K562 (cell line): ENCODE measurements at regions not wholly inside any gene's neighbourhood (a gene's known extent, or its start where the extent isn't known, plus 50 kb on each side); places are given as distances from the start of the nearest gene placed in this dataset.

Source experiments
- CAMTA2 ChIP-seq: fragments of 250-450 bp; sonication (Bioruptor Pico); conservative IDR thresholded peaks from 2 replicates; pipeline ENCODE4 v1.5.1; 2022
- CEBPB ChIP-seq: fragments of 450-650 bp; IDR thresholded peaks from 2 replicates; pipeline ENCODE4 v1.6.1; 2016; ENCODE audit warnings: missing genetic modification characterization, missing compliant biosample characterization
- HNRNPLL ChIP-seq: fragments of 200-400 bp; formaldehyde crosslinking; IDR thresholded peaks from 2 replicates; pipeline ENCODE4 v1.6.1; 2017; ENCODE audit warnings: low read length, low read depth, mild to moderate bottlenecking; ENCODE audit not compliant: poor library complexity, severe bottlenecking
- HNRNPUL1 ChIP-seq: fragments of 200-400 bp; formaldehyde crosslinking; IDR thresholded peaks from 2 replicates; pipeline ENCODE4 v1.6.1; 2017; ENCODE audit warnings: low read length
- MTA1 ChIP-seq: fragments of 450-650 bp; IDR thresholded peaks from 2 replicates; pipeline ENCODE4 v1.6.1; 2017; ENCODE audit warnings: borderline replicate concordance
- SRF ChIP-seq, 2 experiments: fragments of 250-450, 450-650 bp in 1 of 2; sonication (Bioruptor Pico) in 1 of 2; sonication (generic) in 1 of 2; formaldehyde crosslinking; IDR thresholded peaks; 2 replicates each; pipeline versions ENCODE4 v1.5.0 to v1.5.1; 2020 to 2022; ENCODE audit warnings: mild to moderate bottlenecking in 1 of 2, missing genetic modification reagents in 1 of 2
- TAF7 ChIP-seq: fragments of 450-650 bp; IDR thresholded peaks from 2 replicates; pipeline ENCODE4 v1.6.1; 2016; ENCODE audit warnings: missing genetic modification characterization, missing compliant biosample characterization
- TRIM25 ChIP-seq: fragments of 450-650 bp; IDR thresholded peaks from 2 replicates; pipeline ENCODE4 v1.7.0; 2016; ENCODE audit warnings: borderline replicate concordance
- ZBTB40 ChIP-seq, 2 experiments: fragments of 450-650 bp in 1 of 2; sonication (generic) in 1 of 2; formaldehyde crosslinking in 1 of 2; IDR thresholded peaks; 2 replicates each; pipeline versions ENCODE4 v1.7.1 to v1.9.0; 2016 to 2022; ENCODE audit warnings: inconsistent platforms in 1 of 2, mild to moderate bottlenecking in 1 of 2, missing genetic modification reagents in 1 of 2
- ZBTB7A ChIP-seq: IDR thresholded peaks from 2 replicates; pipeline ENCODE4 v1.6.1; 2011; ENCODE audit warnings: low read depth, mild to moderate bottlenecking, low read length, moderate library complexity, borderline replicate concordance; ENCODE audit not compliant: control insufficient read depth
- ZNF253 ChIP-seq: fragments of 250-450 bp; sonication (Bioruptor Pico); conservative IDR thresholded peaks from 2 replicates; pipeline ENCODE4 v1.6.1; 2021; ENCODE audit warnings: mild to moderate bottlenecking
- ZNF740 ChIP-seq, 3 experiments: fragments of 200-800 bp in 1 of 3; sonication (Bioruptor generic) in 1 of 3; sonication (generic) in 1 of 3; formaldehyde crosslinking in 1 of 3; IDR thresholded peaks; 2 replicates each; pipeline versions ENCODE4 v1.6.1 to v1.8.0; 2016 to 2022; ENCODE audit warnings: mild to moderate bottlenecking in 2 of 3, missing compliant biosample characterization in 2 of 3, missing genetic modification characterization in 2 of 3, missing genetic modification reagents in 1 of 3
- ZSCAN29 ChIP-seq: fragments of 450-650 bp; IDR thresholded peaks from 2 replicates; pipeline ENCODE4 v1.6.1; 2017
- TF ChIP-seq, protein P1 (sequence below), 2 experiments: fragments of 250-450 bp in 1 of 2; fragments of 450-650 bp in 1 of 2; sonication (Bioruptor Pico) in 1 of 2; IDR thresholded peaks; 2 replicates each; pipeline versions ENCODE4 v1.6.1 to v1.8.0; 2016 to 2021; ENCODE audit warnings: mild to moderate bottlenecking in 2 of 2, moderate library complexity in 2 of 2, missing compliant biosample characterization in 1 of 2, missing genetic modification characterization in 1 of 2

DNA sequence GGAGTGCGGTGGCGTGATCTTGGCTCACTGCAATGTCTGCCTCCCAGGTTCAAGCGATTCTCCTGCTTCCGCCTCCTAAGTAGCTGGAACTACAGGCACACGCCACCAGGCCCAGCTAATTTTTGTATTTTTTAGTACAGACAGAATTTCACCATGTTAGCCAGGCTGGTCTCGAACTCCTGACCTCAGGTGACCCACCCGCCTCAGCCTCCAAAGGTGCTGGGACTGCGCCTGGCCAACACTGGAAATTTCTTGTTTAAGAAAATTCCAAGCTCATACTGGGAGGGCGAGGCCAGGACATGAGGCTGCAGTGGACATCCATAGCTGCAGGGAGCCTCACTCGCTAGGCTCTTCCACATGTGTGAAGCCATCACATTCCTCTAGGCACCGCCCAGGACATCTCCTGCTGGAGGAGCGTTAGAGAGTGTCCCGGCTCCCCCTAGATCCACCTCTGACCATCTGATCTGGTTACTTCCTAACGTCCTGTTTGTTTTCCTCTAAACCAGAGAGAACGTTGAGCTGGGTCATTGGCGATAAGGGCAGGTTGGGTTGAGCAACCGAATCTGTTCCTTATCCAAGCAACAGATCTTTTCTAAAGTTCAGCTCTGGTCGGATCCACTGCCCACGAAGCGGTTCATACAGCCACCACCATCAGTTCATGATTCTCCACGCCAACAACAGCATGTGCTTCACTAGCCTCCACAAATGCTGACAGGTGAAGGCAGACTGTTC lies 108.2 kb upstream of the MED13L start (continued):
- TF ChIP-seq SRF (CRISPR knock-in tag; IDR thresholded peaks at IDR 0.05) (no peak), HNRNPLL (no peak), HNRNPUL1 (no peak), ZBTB40 (IDR thresholded peaks at IDR 0.05) (no peak), ZBTB40 (CRISPR knock-in tag; IDR thresholded peaks at IDR 0.05) (no peak), TRIM25 (no peak), ZNF253 (no peak), ZNF740 (CRISPR knock-in tag; IDR thresholded peaks at IDR 0.05) (peak; percentile 42; the same call in 1 of the 2 replicates), ZNF740 (tag; IDR thresholded peaks at IDR 0.05) (peak in 1 of 2 experiments; percentile 16; a peak in 1 of 4 replicates), CEBPB (peak; percentile 99), TAF7 (no peak; the same call in 1 of the 2 replicates), ZSCAN29 (no peak), MTA1 (peak; percentile 59; the same call in 1 of the 2 replicates), ZBTB7A (no peak), CAMTA2 (no peak)
- TF ChIP-seq, protein P1, sequence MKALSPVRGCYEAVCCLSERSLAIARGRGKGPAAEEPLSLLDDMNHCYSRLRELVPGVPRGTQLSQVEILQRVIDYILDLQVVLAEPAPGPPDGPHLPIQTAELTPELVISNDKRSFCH (CRISPR knock-in tag; IDR thresholded peaks at IDR 0.05), result no peak
- TF ChIP-seq, protein P1 (tag; IDR thresholded peaks at IDR 0.05), result peak; percentile 92
